ENCODE measurements at regions not wholly inside any gene's neighbourhood (a gene's known extent, or its start where the extent isn't known, plus 50 kb on each side); places are given as distances from the start of the nearest gene placed in this dataset.
A peak's percentile ranks its signal among the peaks of the same experiment; 100 is the strongest.

- DNase-seq (ENCODE audit: low read depth) = no peak
- TF ChIP-seq, protein P1, sequence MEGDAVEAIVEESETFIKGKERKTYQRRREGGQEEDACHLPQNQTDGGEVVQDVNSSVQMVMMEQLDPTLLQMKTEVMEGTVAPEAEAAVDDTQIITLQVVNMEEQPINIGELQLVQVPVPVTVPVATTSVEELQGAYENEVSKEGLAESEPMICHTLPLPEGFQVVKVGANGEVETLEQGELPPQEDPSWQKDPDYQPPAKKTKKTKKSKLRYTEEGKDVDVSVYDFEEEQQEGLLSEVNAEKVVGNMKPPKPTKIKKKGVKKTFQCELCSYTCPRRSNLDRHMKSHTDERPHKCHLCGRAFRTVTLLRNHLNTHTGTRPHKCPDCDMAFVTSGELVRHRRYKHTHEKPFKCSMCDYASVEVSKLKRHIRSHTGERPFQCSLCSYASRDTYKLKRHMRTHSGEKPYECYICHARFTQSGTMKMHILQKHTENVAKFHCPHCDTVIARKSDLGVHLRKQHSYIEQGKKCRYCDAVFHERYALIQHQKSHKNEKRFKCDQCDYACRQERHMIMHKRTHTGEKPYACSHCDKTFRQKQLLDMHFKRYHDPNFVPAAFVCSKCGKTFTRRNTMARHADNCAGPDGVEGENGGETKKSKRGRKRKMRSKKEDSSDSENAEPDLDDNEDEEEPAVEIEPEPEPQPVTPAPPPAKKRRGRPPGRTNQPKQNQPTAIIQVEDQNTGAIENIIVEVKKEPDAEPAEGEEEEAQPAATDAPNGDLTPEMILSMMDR (conservative IDR thresholded peaks at IDR 0.05; ENCODE audit: control insufficient read depth, insufficient read depth, low read depth, low read length) = no peak
- H3K4me3 ChIP-seq (ENCODE audit: control insufficient read depth, low read depth, low read length) = no peak overlapping the region
Measured at GRCh38 chr3:189502676-189503257, 128.4 kb upstream of the TP63 start.

GRCh38 chr3:189507856-189508255, 123.3 kb upstream of the TP63 start:
- TF ChIP-seq, protein P1 (conservative IDR thresholded peaks at IDR 0.05; ENCODE audit: control insufficient read depth, insufficient read depth, low read depth, low read length) = no peak
- H3K4me3 ChIP-seq (ENCODE audit: control insufficient read depth, low read depth, low read length) = no peak overlapping the region
- no peak for DNase-seq (ENCODE audit: low read depth)

DNA sequence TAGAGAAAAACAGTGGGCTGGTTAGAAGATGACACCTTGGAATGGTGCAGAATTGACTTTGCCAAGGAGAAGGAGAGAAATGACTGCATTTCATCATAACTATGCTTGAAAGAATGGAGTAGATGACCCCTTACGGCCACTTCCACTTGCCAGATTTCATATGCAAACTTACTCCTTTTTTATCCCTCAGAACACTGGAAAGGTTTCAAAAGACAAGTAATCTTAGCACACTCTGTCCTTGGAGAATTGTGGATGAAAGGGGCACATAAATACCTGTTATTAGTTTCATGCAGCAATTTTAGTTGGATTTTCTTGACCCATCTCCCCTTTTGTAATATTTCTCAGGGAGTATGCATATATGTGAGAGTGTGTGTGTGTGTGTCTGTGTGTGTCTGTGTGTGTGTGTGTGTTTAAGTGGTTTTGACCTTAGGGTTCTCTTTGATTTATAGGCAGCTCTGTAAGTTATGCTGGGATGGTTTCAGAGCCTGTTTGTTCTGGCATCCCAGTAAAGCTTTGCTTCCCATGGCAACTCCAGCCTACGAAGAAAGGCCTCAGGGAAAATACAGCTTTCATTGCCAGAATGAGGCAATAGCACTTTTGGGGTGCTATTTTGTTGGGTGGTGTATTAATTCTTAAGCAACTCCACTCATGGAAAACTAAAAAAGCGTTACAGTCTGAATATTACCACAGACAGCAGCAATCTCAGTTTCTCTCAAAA, 122.2 kb upstream of the TP63 start:
- H3K4me3 ChIP-seq (ENCODE audit: control insufficient read depth, low read depth, low read length) = no peak overlapping the region
- TF ChIP-seq, protein P1 (conservative IDR thresholded peaks at IDR 0.05; ENCODE audit: control insufficient read depth, insufficient read depth, low read depth, low read length) = no peak
- peak; percentile 29 for DNase-seq (ENCODE audit: low read depth)

DNA sequence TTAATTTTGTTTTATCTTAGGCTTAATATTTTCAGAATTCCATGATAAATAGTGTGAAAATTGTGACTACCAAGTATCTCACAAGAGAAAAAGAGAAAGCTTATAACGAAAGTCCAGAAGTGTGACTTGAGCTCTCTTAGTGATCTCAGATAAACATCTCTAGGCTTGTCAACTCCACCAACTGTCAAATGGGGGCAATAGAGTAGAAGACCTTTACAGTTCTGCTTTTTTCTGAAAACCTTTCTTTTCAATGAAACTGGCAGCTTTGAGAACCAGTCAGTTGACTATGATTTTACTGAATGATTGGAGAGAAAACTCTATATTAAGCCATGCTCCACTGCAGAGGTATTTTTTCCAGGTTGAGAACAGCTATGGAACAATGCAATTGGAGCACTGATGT, 119.2 kb upstream of the TP63 start:
- no peak overlapping the region for H3K4me3 ChIP-seq (ENCODE audit: control insufficient read depth, low read depth, low read length)
- TF ChIP-seq, protein P1 (conservative IDR thresholded peaks at IDR 0.05; ENCODE audit: control insufficient read depth, insufficient read depth, low read depth, low read length) = no peak
- no peak for DNase-seq (ENCODE audit: low read depth)

- TF ChIP-seq, protein P1 (conservative IDR thresholded peaks at IDR 0.05; ENCODE audit: control insufficient read depth, insufficient read depth, low read depth, low read length) = no peak
- H3K4me3 ChIP-seq (ENCODE audit: control insufficient read depth, low read depth, low read length) = no peak overlapping the region
- DNase-seq (ENCODE audit: low read depth) = no peak
Measured at GRCh38 chr3:189512821-189513220, 118.4 kb upstream of the TP63 start.

DNA sequence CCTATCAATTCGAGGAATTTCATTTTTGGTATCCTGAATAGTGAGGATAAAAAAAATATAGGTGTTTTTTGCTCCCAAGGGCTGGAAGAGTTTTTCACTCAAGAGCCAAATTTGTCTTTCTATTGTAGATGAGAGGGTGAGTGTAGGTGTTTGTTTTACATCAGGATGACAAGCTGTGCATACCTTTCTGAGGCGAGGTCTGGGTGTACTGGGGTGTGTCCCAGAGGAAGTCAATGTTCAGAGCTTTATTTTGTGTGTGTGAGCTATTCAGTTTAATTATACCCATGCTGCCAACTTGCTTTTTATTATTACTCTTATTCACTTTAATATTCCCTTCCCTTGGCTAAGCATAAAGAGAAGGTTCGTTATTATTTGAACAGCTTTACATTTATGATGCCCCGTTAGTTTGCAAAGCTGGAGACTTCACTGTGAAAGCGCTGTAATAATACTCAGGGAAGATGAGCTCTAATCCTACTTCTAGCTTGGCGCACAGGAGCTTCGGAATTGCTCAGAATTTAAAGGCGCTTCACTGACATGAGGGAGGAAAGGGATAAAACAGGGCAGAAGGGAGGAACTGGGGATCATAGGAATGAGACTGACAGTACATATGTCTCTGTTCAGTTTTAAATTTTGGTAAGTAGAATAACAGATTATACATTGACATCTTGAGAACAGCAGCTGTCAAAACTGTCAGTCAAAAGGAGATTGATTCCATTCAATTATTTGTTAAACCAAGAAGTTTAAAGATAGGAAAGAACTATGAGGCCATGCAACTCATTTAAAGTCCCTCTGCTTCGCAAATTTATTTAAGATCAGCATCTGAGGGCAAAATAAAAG, 117.7 kb upstream of the TP63 start:
- no peak overlapping the region for H3K4me3 ChIP-seq (ENCODE audit: control insufficient read depth, low read depth, low read length)
- no peak for DNase-seq (ENCODE audit: low read depth)
- TF ChIP-seq, protein P1 (conservative IDR thresholded peaks at IDR 0.05; ENCODE audit: control insufficient read depth, insufficient read depth, low read depth, low read length) = no peak
